OCI-LY3 (cell line): ENCODE measurements at regions not wholly inside any gene's neighbourhood (a gene's known extent, or its start where the extent isn't known, plus 50 kb on each side); places are given as distances from the start of the nearest gene placed in this dataset.

Source experiments
- EZH2phosphoT487 ChIP-seq: fragments of 200-600 bp; shearing (Covaris generic); IDR thresholded peaks from 2 replicates; pipeline ENCODE4 v1.6.1; 2018; ENCODE audit warnings: antibody characterized with exemption, mixed run types, low read depth
- TF ChIP-seq, protein P1 (sequence below): fragments of 200-600, 300-600 bp; sonication (generic); IDR thresholded peaks from 2 replicates; pipeline ENCODE4 v1.5.1; 2014; ENCODE audit warnings: antibody characterized with exemption, low read length, low read depth

DNA sequence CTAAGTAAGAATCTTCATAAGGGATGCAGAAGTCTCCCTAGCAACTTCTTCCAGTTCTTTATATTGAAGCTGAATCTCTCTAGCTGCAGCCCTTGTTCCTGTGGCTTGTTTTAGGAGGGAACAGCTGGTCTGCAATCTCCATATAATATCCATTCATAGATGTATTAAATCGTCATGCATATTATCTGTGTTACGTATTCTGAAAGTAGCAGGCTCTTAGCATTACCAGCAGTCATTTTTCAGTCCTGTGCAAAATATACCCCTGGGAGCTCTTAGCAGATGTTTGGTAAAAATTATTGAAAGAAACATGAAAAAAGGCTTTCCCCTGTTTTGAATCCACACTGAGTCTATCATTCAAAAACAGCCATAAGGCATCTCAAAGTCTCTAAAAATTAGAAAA is 385.3 kb downstream of the IRS1 start:
- TF ChIP-seq, protein P1, sequence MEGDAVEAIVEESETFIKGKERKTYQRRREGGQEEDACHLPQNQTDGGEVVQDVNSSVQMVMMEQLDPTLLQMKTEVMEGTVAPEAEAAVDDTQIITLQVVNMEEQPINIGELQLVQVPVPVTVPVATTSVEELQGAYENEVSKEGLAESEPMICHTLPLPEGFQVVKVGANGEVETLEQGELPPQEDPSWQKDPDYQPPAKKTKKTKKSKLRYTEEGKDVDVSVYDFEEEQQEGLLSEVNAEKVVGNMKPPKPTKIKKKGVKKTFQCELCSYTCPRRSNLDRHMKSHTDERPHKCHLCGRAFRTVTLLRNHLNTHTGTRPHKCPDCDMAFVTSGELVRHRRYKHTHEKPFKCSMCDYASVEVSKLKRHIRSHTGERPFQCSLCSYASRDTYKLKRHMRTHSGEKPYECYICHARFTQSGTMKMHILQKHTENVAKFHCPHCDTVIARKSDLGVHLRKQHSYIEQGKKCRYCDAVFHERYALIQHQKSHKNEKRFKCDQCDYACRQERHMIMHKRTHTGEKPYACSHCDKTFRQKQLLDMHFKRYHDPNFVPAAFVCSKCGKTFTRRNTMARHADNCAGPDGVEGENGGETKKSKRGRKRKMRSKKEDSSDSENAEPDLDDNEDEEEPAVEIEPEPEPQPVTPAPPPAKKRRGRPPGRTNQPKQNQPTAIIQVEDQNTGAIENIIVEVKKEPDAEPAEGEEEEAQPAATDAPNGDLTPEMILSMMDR: no peak
- TF ChIP-seq EZH2phosphoT487: no peak
